Liver (tissue), 3 donors: ENCODE measurements at regions not wholly inside any gene's neighbourhood (a gene's known extent, or its start where the extent isn't known, plus 50 kb on each side); places are given as distances from the start of the nearest gene placed in this dataset.

ENCODE experiments used
- NR2F2 ChIP-seq: IDR thresholded peaks from 2 replicates; pipeline ENCODE4 v1.6.1; 2016; ENCODE audit warnings: antibody characterized with exemption
- TF ChIP-seq, protein P1 (sequence below): fragments of 150-350 bp; IDR thresholded peaks from 2 replicates; pipeline ENCODE4 v1.5.1; 2017; ENCODE audit warnings: improper control_type of control experiment, low read depth, low read length; ENCODE audit not compliant: missing input control
- donor health status: healthy.
- donor health status: healthy.

DNA sequence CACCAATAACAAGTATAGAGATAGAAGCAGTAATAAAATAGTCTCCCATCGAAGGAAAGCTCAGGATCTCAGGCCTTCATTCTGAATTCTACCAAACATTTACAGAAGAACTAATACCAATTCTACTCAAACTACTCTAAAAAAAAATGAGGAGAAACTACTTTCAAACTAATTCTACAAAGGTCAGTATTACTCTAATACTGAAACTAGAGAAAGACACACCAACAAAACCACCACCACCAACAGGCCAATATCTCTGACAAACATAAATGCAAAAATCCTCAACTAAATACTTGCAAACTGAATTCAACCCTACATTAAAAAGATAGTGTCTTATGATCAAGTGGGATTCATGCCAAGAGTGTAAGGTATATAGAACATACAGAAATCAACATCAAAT, 1078.4 kb downstream of the KCNT2 start:
- TF ChIP-seq, protein P1, sequence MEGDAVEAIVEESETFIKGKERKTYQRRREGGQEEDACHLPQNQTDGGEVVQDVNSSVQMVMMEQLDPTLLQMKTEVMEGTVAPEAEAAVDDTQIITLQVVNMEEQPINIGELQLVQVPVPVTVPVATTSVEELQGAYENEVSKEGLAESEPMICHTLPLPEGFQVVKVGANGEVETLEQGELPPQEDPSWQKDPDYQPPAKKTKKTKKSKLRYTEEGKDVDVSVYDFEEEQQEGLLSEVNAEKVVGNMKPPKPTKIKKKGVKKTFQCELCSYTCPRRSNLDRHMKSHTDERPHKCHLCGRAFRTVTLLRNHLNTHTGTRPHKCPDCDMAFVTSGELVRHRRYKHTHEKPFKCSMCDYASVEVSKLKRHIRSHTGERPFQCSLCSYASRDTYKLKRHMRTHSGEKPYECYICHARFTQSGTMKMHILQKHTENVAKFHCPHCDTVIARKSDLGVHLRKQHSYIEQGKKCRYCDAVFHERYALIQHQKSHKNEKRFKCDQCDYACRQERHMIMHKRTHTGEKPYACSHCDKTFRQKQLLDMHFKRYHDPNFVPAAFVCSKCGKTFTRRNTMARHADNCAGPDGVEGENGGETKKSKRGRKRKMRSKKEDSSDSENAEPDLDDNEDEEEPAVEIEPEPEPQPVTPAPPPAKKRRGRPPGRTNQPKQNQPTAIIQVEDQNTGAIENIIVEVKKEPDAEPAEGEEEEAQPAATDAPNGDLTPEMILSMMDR = no peak
- no peak for TF ChIP-seq NR2F2
